ENCODE measurements at regions not wholly inside any gene's neighbourhood (a gene's known extent, or its start where the extent isn't known, plus 50 kb on each side); places are given as distances from the start of the nearest gene placed in this dataset.
A peak's percentile ranks its signal among the peaks of the same experiment; 100 is the strongest.

- no peak for TF ChIP-seq CTCF (IDR thresholded peaks at IDR 0.05; ENCODE audit: low read depth, low read length, missing control alignments)
- DNase-seq (ENCODE audit: extremely low read depth, low read depth): no peak
- H3K4me3 ChIP-seq (replicated peaks; ENCODE audit: low read depth, low read length): no peak overlapping the region
Measured at GRCh38 chr7:111662386-111662785, 100.1 kb upstream of the IMMP2L start.

GRCh38 chr7:111660478-111660877 lies 98.2 kb upstream of the IMMP2L start:
- no peak for TF ChIP-seq CTCF (IDR thresholded peaks at IDR 0.05; ENCODE audit: low read depth, low read length, missing control alignments)
- H3K4me3 ChIP-seq (replicated peaks; ENCODE audit: low read depth, low read length): no peak overlapping the region
- DNase-seq (ENCODE audit: extremely low read depth, low read depth): no peak

- no peak for TF ChIP-seq CTCF (IDR thresholded peaks at IDR 0.05; ENCODE audit: low read depth, low read length, missing control alignments)
- H3K4me3 ChIP-seq (replicated peaks; ENCODE audit: low read depth, low read length): no peak overlapping the region
- DNase-seq (ENCODE audit: extremely low read depth, low read depth): no peak
Measured at GRCh38 chr7:111658546-111658945, 96.3 kb upstream of the IMMP2L start.

GRCh38 chr7:111657018-111657417 lies 94.7 kb upstream of the IMMP2L start:
- TF ChIP-seq CTCF (IDR thresholded peaks at IDR 0.05; ENCODE audit: low read depth, low read length, missing control alignments): no peak
- no peak overlapping the region for H3K4me3 ChIP-seq (replicated peaks; ENCODE audit: low read depth, low read length)
- DNase-seq (ENCODE audit: extremely low read depth, low read depth): peak; percentile 14

- TF ChIP-seq CTCF (IDR thresholded peaks at IDR 0.05; ENCODE audit: low read depth, low read length, missing control alignments): no peak
- H3K4me3 ChIP-seq (replicated peaks; ENCODE audit: low read depth, low read length): no peak overlapping the region
- no peak for DNase-seq (ENCODE audit: extremely low read depth, low read depth)
Measured at GRCh38 chr7:111654343-111654742, 92.1 kb upstream of the IMMP2L start.

- no peak overlapping the region for H3K4me3 ChIP-seq (replicated peaks; ENCODE audit: low read depth, low read length)
- TF ChIP-seq CTCF (IDR thresholded peaks at IDR 0.05; ENCODE audit: low read depth, low read length, missing control alignments): no peak
- DNase-seq (ENCODE audit: extremely low read depth, low read depth): no peak
Measured at GRCh38 chr7:111653846-111654245, 91.6 kb upstream of the IMMP2L start.

- no peak overlapping the region for H3K4me3 ChIP-seq (replicated peaks; ENCODE audit: low read depth, low read length)
- DNase-seq (ENCODE audit: extremely low read depth, low read depth): peak; percentile 97
- TF ChIP-seq CTCF (IDR thresholded peaks at IDR 0.05; ENCODE audit: low read depth, low read length, missing control alignments): no peak
Measured at GRCh38 chr7:111650456-111650999, 88.2 kb upstream of the IMMP2L start.
